GM21737 (cell line): ENCODE measurements at regions not wholly inside any gene's neighbourhood (a gene's known extent, or its start where the extent isn't known, plus 50 kb on each side); places are given as distances from the start of the nearest gene placed in this dataset.

Source experiments
- ATAC-seq: cut with Tn5 transposase; IDR thresholded peaks from one replicate; pipeline ENCODE4 v1.9.1; 2021; ENCODE audit warnings: mild to moderate bottlenecking, moderate library complexity; ENCODE audit not compliant: unreplicated experiment

GRCh38 chr4:3851211-3851610, 85.0 kb downstream of the ADRA2C start:
- ATAC-seq = no peak

- ATAC-seq = no peak
Measured at GRCh38 chr4:3851881-3852280, 85.7 kb downstream of the ADRA2C start.

- no peak for ATAC-seq
Measured at GRCh38 chr4:3852309-3852708, 86.1 kb downstream of the ADRA2C start.

- no peak for ATAC-seq
Measured at GRCh38 chr4:3852711-3853110, 86.5 kb downstream of the ADRA2C start.

GRCh38 chr4:3853388-3854035, 87.3 kb downstream of the ADRA2C start:
- no peak for ATAC-seq

GRCh38 chr4:3854661-3855060, 88.5 kb downstream of the ADRA2C start:
- ATAC-seq = no peak

GRCh38 chr4:3855646-3856045, 89.5 kb downstream of the ADRA2C start:
- ATAC-seq = no peak

GRCh38 chr4:3856604-3857204, 90.5 kb downstream of the ADRA2C start:
- ATAC-seq = no peak

- no peak for ATAC-seq
Measured at GRCh38 chr4:3857269-3857926, 91.2 kb downstream of the ADRA2C start.

- no peak for ATAC-seq
Measured at GRCh38 chr4:3858046-3858730, 92.0 kb downstream of the ADRA2C start.

- ATAC-seq = no peak
Measured at GRCh38 chr4:3858765-3859388, 92.7 kb downstream of the ADRA2C start.

- ATAC-seq = no peak
Measured at GRCh38 chr4:3859571-3859970, 93.4 kb downstream of the ADRA2C start.

- ATAC-seq = no peak
Measured at GRCh38 chr4:3860061-3860912, 94.1 kb downstream of the ADRA2C start.

GRCh38 chr4:3860913-3861636, 94.9 kb downstream of the ADRA2C start:
- no peak for ATAC-seq

GRCh38 chr4:3861720-3862639, 95.8 kb downstream of the ADRA2C start:
- no peak for ATAC-seq

- no peak for ATAC-seq
Measured at GRCh38 chr4:3862640-3863420, 96.6 kb downstream of the ADRA2C start.

GRCh38 chr4:3863841-3864741, 97.9 kb downstream of the ADRA2C start:
- no peak for ATAC-seq
